ENCODE measurements at regions not wholly inside any gene's neighbourhood (a gene's known extent, or its start where the extent isn't known, plus 50 kb on each side); places are given as distances from the start of the nearest gene placed in this dataset.

DNA sequence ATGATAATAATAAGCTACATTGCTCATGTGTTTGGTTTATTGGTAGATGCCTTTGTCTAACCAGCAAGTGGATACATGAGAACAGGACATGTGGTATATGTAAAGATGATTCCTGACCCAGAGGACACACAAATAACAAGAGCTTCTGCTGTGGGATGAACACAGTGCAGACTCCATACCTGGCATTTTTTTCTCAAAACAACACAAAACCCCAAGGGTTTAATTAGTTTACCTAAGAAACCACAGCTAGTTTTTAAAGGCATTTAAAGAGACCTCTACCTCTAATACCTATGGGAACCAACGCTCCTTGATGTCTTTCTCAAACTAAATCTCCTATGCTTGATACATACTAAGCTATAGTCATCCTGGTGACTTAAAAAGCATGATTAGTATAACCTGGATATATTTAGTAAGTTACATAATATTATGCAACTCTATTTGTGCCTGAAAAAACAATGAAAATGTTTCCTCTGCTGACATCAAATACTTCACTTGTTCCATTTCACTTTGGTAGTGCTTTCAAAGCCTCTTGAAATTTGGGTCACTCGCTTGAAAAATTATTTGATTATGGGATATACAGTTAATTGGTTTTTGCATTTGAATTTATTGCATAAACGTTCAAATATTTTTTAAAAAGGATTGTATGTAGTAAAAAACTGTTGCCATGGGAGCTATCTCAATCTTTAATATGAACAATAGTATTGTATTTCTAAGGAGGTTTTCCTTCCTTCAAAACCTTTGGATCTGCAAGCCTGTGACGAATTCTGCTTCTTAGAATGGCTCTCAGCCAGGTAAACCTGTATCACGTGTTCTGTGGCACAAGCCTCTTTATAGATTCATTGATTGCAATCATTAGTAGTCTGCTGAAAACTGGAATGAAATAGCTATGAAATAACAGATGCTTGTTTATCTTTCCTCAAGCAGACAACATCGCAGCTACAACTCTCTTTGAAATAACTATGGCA, 233.0 kb upstream of the KCNMB2 start:
- Histone ChIP-seq H3K36me3 (no peaks in the 10 kb centered on the region), H3K4me1 (no peaks in the 10 kb centered on the region), H3K9me3 (no peaks in the 10 kb centered on the region; the same call in 1 of the 2 replicates), H3K4me3 (ENCODE audit: low read depth, low read length) (no peak overlapping the region), H3K27me3 (no peaks in the 10 kb centered on the region)
- TF ChIP-seq, protein P1, sequence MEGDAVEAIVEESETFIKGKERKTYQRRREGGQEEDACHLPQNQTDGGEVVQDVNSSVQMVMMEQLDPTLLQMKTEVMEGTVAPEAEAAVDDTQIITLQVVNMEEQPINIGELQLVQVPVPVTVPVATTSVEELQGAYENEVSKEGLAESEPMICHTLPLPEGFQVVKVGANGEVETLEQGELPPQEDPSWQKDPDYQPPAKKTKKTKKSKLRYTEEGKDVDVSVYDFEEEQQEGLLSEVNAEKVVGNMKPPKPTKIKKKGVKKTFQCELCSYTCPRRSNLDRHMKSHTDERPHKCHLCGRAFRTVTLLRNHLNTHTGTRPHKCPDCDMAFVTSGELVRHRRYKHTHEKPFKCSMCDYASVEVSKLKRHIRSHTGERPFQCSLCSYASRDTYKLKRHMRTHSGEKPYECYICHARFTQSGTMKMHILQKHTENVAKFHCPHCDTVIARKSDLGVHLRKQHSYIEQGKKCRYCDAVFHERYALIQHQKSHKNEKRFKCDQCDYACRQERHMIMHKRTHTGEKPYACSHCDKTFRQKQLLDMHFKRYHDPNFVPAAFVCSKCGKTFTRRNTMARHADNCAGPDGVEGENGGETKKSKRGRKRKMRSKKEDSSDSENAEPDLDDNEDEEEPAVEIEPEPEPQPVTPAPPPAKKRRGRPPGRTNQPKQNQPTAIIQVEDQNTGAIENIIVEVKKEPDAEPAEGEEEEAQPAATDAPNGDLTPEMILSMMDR (IDR thresholded peaks at IDR 0.05; ENCODE audit: low read depth, low read length): no peak
- no peak for DNase-seq

DNA sequence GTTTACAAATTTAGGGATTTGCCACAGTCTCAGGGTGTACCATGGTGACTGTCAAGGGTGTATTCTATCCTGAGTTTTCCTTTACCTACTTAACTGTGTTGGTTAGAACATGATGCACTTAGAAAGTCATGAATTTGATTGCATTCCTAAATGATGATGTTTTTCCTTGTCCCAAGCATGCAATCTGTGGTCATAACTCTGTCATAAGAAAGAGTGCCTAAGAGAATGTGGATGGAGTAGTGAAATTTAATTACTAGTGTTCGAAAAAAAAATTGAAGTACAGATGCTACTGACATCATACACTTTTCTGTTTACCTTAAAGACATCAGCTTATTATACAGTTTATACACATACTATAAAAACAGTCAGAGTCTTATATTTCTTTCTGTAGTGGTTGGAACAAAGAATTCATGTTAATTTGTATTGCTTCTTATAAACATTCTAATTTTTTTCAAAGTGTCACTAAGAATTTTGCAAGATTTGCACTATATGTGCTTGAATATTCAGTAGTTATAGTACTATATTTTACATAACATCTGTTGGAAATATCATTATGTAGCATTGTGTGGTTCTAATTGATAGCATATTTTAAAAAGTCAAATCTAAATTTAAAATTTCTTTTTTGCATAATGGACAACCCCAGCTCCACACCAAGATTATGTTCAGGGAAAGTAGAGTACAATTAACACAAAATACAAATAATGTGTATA, 231.3 kb upstream of the KCNMB2 start:
- H3K36me3 ChIP-seq: no peaks in the 10 kb centered on the region
- no peaks in the 10 kb centered on the region for H3K4me1 ChIP-seq
- TF ChIP-seq, protein P1 (IDR thresholded peaks at IDR 0.05; ENCODE audit: low read depth, low read length): no peak
- no peak for DNase-seq
- H3K9me3 ChIP-seq: no peaks in the 10 kb centered on the region; the same call in 1 of the 2 replicates
- H3K4me3 ChIP-seq (ENCODE audit: low read depth, low read length): no peak overlapping the region
- H3K27me3 ChIP-seq: no peaks in the 10 kb centered on the region

DNA sequence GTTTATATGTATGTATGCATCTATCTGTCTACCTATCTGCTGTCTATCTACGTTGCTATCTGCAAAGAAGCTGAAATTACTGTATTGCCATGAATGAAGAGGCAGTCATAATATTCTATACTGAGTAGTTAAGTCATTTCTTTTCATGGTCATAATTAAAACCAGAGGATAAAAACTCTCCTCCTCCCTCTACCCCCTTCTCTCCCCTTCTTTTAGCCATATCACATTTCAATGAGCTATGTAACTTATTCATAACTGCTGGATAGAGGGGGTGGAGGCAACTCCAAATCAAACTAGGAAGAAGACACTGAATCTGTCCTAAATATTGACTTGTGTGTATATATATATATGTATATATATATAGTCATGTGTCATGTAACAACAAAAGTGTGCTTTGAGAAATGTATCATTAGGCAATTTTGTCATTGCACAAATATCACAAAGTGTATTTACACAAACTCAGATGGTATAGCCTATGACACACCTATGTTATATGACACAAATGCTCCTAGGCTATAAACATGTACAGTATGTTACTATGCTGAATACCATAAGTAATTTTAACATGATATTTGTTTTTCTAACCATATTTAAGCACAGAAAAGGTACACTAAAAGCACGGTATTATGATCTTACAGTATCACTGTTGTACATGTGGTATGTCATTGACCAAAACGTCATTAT, 229.7 kb upstream of the KCNMB2 start:
- TF ChIP-seq, protein P1 (IDR thresholded peaks at IDR 0.05; ENCODE audit: low read depth, low read length): no peak
- Histone ChIP-seq H3K9me3 (no peaks in the 10 kb centered on the region; the same call in 1 of the 2 replicates), H3K27me3 (no peaks in the 10 kb centered on the region), H3K4me1 (no peaks in the 10 kb centered on the region), H3K4me3 (ENCODE audit: low read depth, low read length) (no peak overlapping the region), H3K36me3 (no peaks in the 10 kb centered on the region)
- no peak for DNase-seq

DNA sequence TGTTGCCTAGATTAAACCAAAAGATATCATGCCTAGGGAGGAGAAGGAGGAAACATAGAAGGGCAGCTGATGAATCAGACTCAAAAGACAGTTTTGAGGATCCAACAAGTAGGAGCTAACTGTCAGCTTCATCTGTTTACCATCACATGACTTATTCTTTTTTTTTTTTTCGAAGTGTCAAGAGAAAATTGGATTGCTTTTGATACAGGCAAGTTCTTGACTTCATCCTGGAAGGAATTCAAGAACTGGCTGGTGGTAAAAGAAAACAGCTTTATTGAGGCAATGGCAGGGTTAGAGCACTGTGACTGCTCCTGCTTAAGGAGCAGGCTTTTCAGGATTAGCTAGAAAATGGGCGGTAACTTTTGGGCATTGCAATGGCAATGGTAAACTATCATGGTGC, 227.5 kb upstream of the KCNMB2 start:
- Histone ChIP-seq H3K9me3 (no peaks in the 10 kb centered on the region; the same call in 1 of the 2 replicates), H3K36me3 (no peaks in the 10 kb centered on the region), H3K4me1 (no peaks in the 10 kb centered on the region), H3K27me3 (no peaks in the 10 kb centered on the region), H3K4me3 (ENCODE audit: low read depth, low read length) (no peak overlapping the region)
- DNase-seq: no peak
- TF ChIP-seq, protein P1 (IDR thresholded peaks at IDR 0.05; ENCODE audit: low read depth, low read length): no peak

DNA sequence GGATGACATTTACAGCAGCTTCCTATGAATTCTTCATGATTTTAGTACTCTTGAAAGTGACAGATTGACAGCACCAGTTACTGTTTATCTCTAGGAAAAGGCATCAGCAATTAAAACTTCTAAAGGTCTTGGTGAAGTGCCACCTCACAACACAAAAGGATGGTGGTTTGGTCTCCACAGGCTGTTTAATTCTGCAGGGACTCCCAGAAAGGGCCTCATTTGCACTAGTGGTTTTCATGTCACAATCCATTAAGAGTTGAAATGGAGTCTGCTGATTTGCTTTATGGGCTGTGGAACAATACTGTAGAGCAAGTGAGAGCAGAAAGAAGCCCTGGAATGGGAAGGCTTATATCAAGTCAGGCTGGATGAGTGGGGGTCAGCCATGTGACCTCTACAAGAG, 225.3 kb upstream of the KCNMB2 start:
- no peaks in the 10 kb centered on the region for H3K4me1 ChIP-seq
- TF ChIP-seq, protein P1 (IDR thresholded peaks at IDR 0.05; ENCODE audit: low read depth, low read length): no peak
- no peaks in the 10 kb centered on the region for H3K9me3 ChIP-seq
- H3K36me3 ChIP-seq: no peaks in the 10 kb centered on the region
- DNase-seq: no peak
- H3K4me3 ChIP-seq (ENCODE audit: low read depth, low read length): no peak overlapping the region
- no peaks in the 10 kb centered on the region for H3K27me3 ChIP-seq

Data from BE2C (cell line).